GM18505 (cell line): ENCODE measurements at regions not wholly inside any gene's neighbourhood (a gene's known extent, or its start where the extent isn't known, plus 50 kb on each side); places are given as distances from the start of the nearest gene placed in this dataset.

ENCODE experiments used
- ATAC-seq: cut with Tn5 transposase; IDR thresholded peaks from one replicate; pipeline ENCODE4 v1.9.1; 2021; ENCODE audit not compliant: unreplicated experiment
- POLR2A ChIP-seq: IDR thresholded peaks from 4 replicates; pipeline ENCODE4 v1.6.1; 2011; ENCODE audit warnings: borderline replicate concordance; ENCODE audit not compliant: insufficient read depth, insufficient read length; ENCODE audit errors: extremely low read depth

DNA sequence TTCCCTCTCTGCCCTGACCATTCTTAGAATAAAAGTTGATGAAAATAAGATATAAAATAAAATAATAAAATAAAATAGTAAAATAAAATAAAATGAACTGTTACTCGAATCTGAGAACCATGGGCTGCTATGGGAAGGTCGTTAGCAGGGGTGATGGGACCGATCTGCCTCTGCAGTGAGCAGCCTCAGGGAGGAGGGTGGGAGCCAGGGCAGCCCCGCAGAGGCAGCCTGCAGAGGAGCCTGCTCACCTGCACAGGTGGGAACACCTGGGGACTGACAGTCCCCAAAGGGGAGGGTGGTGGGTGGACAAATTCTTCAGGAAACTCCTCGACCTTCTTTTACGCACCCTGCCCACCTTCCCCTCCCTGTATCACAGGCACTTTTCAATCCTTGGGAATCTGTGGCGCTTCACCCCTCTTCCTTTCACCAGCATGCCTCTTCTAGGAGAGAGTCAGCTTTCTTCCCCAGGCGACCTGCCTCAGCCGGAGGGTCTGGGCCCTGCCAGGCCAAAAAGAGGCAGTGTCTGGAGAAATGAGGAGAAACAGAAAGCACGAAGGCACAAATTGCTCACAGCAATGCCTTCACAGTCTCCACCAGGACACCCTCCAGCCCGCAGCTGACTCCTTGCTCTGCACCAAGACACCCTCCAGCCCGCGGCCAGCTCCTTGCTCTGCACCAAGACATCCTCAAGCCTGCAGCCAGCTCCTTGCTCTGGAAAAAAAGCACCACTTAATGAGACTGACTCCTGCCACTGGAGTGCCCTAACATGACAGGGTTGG is 368.4 kb upstream of the SHH start:
- no peak for TF ChIP-seq POLR2A
- ATAC-seq, result no peak

GRCh38 chr7:156179872-156180390 is 367.7 kb upstream of the SHH start:
- TF ChIP-seq POLR2A, result no peak
- ATAC-seq, result no peak

DNA sequence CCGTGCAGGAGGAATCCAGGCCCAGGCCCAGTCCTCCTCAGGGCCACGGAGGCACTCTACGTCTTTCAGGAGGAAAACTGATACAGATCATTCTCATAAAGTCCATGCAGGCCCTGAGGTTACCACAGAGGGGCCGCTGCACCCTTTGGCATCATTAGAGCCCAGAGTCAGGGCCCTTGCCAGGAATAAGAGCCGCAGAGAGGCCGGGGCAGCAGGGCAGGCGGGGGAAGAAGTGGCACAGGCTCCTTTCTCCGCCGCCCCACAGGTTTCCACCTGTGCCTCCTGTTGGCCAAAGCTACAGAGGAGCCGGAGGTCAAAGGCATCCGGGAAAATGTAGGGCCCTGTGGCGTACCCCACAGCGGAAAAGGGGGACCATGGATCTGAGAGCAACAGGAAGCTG is 366.6 kb upstream of the SHH start:
- no peak for ATAC-seq
- TF ChIP-seq POLR2A, result no peak

DNA sequence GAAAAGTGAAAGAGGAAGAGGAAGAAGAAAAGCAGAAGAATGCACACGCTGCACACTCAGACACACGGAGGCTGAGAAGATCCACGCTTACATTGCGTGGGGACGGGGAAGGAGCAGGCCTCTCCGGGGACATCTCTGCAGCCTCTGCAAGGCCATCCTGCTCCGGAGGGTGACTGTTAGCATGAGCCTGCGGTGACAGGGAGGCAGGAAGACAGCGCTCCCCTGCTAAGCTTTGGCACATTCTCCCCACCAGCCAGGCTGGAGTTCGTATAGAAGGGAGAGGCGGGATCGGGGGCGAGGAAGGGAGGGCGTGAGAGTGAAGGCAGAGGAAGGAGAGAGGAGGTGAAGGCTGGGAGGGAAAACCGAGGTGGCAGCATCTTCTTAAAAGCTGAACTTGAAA is 366.0 kb upstream of the SHH start:
- no peak for TF ChIP-seq POLR2A
- ATAC-seq, result no peak

- ATAC-seq, result no peak
- no peak for TF ChIP-seq POLR2A
These were observed 365.3 kb upstream of the SHH start for GRCh38 chr7:156177422-156178055.

DNA sequence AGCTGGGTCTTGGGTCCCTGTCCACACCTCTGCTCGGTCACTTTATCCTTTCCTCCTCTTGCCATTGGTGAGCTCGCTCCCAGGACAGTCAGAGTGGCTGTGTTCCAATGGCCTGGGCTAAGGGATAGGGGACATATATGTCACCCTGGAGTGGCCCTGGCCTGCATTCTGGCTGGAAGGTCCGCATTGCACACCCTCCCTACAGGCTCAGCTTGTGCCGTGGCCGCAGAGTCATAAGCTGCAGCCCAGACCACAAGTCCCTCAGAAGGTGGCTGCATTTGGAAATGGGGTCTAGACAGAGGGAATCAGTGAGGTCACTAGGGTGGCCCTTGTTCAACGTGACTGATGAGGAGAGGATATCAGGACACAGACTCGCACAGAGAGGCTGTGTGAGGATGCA is 363.8 kb upstream of the SHH start:
- no peak for ATAC-seq
- TF ChIP-seq POLR2A, result no peak

- ATAC-seq, result no peak
- no peak for TF ChIP-seq POLR2A
These were observed 362.7 kb upstream of the SHH start for GRCh38 chr7:156175003-156175402.

GRCh38 chr7:156174428-156174827 is 362.2 kb upstream of the SHH start:
- TF ChIP-seq POLR2A, result no peak
- no peak for ATAC-seq

DNA sequence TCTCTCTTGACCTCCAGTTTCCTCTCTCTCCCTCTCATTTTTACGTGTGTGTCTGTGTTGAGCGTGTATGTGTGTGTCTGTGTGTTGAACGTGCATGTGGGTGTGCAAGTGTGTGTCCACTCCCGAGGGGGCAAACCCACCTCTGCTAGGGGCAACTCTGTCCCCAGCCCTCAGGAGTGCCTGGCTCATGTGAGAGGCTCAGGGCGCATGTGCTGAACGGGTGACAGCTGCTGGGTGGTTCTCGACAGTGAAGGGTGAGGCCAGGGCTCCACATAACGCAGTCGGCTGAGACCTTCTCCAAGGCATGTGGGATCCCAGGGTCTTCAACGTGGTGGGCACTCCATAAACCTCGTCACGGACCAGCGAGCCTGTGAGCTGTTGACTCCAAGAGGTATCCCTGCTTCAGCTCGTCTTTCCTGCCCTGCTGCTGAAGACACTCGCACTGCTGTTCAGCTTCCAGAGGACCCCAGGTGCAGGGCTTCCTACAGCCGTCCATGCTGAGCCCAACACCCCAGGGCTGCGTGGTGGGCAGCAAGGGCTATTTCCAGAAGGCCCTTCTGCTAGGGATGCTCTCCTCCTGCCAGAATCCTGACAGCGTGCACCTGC is 361.6 kb upstream of the SHH start:
- ATAC-seq, result no peak
- no peak for TF ChIP-seq POLR2A

DNA sequence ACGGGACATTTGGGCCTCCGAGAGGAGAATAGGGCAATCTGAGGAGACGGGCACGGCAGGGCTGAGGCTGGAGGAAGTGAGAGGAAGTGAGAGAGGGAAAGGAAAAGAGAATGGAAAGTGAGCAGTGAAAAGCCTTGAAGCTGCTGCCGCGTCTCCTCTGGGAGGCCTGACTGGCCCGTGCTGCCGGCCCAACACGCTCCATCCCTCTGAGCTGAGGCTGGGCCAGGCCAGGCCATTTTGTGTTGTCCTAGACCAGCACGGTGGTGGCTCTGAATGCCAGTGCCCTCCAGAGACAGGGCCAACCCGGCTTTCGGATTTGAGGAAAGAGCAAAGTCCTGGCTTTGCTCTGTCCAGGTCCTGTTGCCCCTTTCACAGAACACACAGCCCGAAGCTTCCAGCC is 361.1 kb upstream of the SHH start:
- TF ChIP-seq POLR2A, result no peak
- ATAC-seq, result no peak

- ATAC-seq, result no peak
- no peak for TF ChIP-seq POLR2A
These were observed 360.4 kb upstream of the SHH start for GRCh38 chr7:156172638-156173037.

DNA sequence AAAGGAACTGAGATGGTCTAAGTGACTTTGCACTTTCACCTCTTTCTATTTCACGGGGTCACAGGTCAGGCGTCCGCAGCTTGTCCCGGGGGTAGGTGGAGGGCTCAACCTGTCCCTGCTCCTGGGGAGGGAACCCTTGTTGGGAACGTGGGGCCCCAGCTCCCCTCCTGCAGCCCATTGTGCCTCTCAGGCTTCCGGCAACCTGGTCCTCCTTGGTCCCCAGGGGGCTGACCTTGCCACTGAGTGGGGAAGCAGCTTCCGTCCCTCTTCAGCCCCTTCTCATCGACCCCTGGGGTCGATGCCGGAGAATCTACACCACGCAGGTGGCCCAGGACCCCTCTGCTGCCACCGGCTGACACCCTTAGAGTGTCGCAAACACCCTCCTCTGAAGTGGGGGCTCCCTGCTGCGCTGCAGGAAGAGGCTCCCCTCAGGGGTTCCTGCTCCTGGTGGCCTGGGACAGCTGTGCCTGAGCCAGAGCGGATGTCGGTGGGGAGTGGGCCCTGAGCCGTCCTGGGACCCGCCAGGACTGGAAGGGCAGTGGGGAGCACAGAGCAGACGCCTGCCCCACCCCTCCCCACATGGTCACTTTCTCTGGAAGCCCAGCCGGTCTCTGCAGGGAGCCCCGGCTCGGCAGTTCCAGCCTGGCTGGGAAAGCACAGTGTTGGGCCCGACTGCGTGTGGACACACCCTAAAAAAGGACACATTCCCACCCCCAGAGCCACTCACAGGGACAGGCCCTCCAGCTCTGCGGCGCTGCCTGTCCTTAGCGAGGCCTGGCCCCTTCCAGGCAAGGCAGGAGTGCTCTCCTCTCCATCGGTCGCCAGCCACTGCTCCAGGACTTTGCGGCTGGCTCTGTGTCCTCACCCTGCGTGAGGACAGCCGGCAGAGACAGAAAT is 357.5 kb upstream of the SHH start:
- ATAC-seq, result no peak
- no peak for TF ChIP-seq POLR2A

- TF ChIP-seq POLR2A, result no peak
- ATAC-seq, result no peak
These were observed 356.2 kb upstream of the SHH start for GRCh38 chr7:156168434-156168833.

- no peak for TF ChIP-seq POLR2A
- ATAC-seq, result no peak
These were observed 355.7 kb upstream of the SHH start for GRCh38 chr7:156167987-156168386.

DNA sequence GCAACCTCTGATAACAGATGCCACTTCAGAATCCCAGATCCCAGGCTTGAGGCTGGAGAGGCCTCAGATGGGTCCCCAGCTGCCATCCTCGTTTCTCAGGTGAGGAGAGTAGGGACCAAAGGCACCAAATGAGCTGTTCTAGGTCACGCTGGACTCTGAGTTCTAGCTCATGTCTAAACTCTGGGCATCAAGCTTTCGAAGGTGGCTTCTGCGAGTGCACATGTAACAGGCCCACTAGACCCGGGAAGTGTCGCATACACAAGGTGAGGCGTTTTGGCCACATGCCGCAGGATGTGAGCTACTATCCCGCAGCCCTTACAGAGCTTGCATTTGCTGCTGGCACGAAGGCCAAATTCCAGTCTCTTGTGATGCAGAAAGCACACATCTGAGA is 355.1 kb upstream of the SHH start:
- no peak for TF ChIP-seq POLR2A

More for the DNA sequence above, 355.1 kb upstream of the SHH start:
- no peak for ATAC-seq
